HAP-1 (cell line): ENCODE measurements at regions not wholly inside any gene's neighbourhood (a gene's known extent, or its start where the extent isn't known, plus 50 kb on each side); places are given as distances from the start of the nearest gene placed in this dataset.

Experiments
- DNase-seq, 2 experiments: peaks; one replicate each; pipeline ENCODE4 v3.0.0-alpha.2; 2016 to 2020; ENCODE audit warnings: low spot score in 2 of 2
- H3K27me3 ChIP-seq: fragments of 250-450 bp; sonication (Bioruptor Pico); 2 replicates; pipeline ENCODE4 v1.5.1; 2020; ENCODE audit warnings: low read depth, mild to moderate bottlenecking, moderate library complexity
- H3K36me3 ChIP-seq: fragments of 250-450 bp; sonication (Bioruptor Pico); replicated peaks from 2 replicates; pipeline ENCODE4 v1.5.1; 2020; ENCODE audit warnings: mild to moderate bottlenecking
- H3K4me1 ChIP-seq: fragments of 250-450 bp; sonication (Bioruptor Pico); 2 replicates; pipeline ENCODE4 v1.5.1; 2020; ENCODE audit warnings: mild to moderate bottlenecking
- H3K4me3 ChIP-seq: fragments of 250-450 bp; sonication (Bioruptor Pico); 2 replicates; pipeline ENCODE4 v1.5.1; 2020; ENCODE audit warnings: mild to moderate bottlenecking, moderate library complexity
- H3K9me3 ChIP-seq: fragments of 250-450 bp; sonication (Bioruptor Pico); 2 replicates; pipeline ENCODE4 v1.5.1; 2020; ENCODE audit warnings: mild to moderate bottlenecking, moderate library complexity
- in situ Hi-C: fragments of 300-500 bp; cut with MboI; formaldehyde crosslinking; loops from 3 replicates; pipeline ENCODE4 v1.14.3; 2020; ENCODE audit warnings: low sequenced_read_pairs, inconsistent platforms, mixed read lengths

GRCh38 chr18:33983126-33983525 lies 241.6 kb downstream of the NOL4 start:
- Histone ChIP-seq H3K9me3 (no peaks in the 10 kb centered on the region), H3K4me1 (no peaks in the 10 kb centered on the region), H3K27me3 (no peaks in the 10 kb centered on the region), H3K4me3 (no peak overlapping the region), H3K36me3 (no peaks in the 10 kb centered on the region)
- DNase-seq: no peak
- in situ Hi-C loops: no loop called here

- in situ Hi-C loops: no loop called here
- H3K4me3 ChIP-seq: no peak overlapping the region
- no peak for DNase-seq
Measured at GRCh38 chr18:33960417-33960816, 264.3 kb downstream of the NOL4 start.

GRCh38 chr18:33959609-33960008 lies 265.1 kb downstream of the NOL4 start:
- in situ Hi-C loops: no loop called here
- Histone ChIP-seq H3K27me3 (no peaks in the 10 kb centered on the region), H3K36me3 (no peaks in the 10 kb centered on the region), H3K4me3 (no peak overlapping the region), H3K9me3 (no peaks in the 10 kb centered on the region), H3K4me1 (no peaks in the 10 kb centered on the region)
- DNase-seq: no peak

More at GRCh38 chr18:33960417-33960816, 264.3 kb downstream of the NOL4 start:
- no peaks in the 10 kb centered on the region for H3K27me3 ChIP-seq
- H3K36me3 ChIP-seq: no peaks in the 10 kb centered on the region
- H3K9me3 ChIP-seq: no peaks in the 10 kb centered on the region
- H3K4me1 ChIP-seq: no peaks in the 10 kb centered on the region

GRCh38 chr18:33957707-33958106 lies 267.0 kb downstream of the NOL4 start:
- no peak overlapping the region for H3K4me3 ChIP-seq
- in situ Hi-C loops: no loop called here
- H3K4me1 ChIP-seq: no peaks in the 10 kb centered on the region
- H3K27me3 ChIP-seq: no peaks in the 10 kb centered on the region
- no peaks in the 10 kb centered on the region for H3K36me3 ChIP-seq
- H3K9me3 ChIP-seq: no peaks in the 10 kb centered on the region
- DNase-seq: peak in 1 of 2 experiments; percentile 32

GRCh38 chr18:33951031-33951430 lies 273.7 kb downstream of the NOL4 start:
- Histone ChIP-seq H3K9me3 (no peaks in the 10 kb centered on the region), H3K27me3 (no peaks in the 10 kb centered on the region), H3K36me3 (no peaks in the 10 kb centered on the region), H3K4me3 (no peak overlapping the region), H3K4me1 (no peaks in the 10 kb centered on the region)
- no peak for DNase-seq
- in situ Hi-C loops: no loop called here

- Histone ChIP-seq H3K4me1 (no peaks in the 10 kb centered on the region), H3K27me3 (no peaks in the 10 kb centered on the region), H3K9me3 (no peaks in the 10 kb centered on the region), H3K36me3 (no peaks in the 10 kb centered on the region), H3K4me3 (no peak overlapping the region)
- in situ Hi-C loops: no loop called here
- no peak for DNase-seq
Measured at GRCh38 chr18:33946336-33946735, 278.4 kb downstream of the NOL4 start.

GRCh38 chr18:33944493-33944892 lies 280.2 kb downstream of the NOL4 start:
- Histone ChIP-seq H3K27me3 (no peaks in the 10 kb centered on the region), H3K4me1 (no peaks in the 10 kb centered on the region), H3K4me3 (no peak overlapping the region), H3K36me3 (no peaks in the 10 kb centered on the region), H3K9me3 (no peaks in the 10 kb centered on the region)
- DNase-seq: no peak
- in situ Hi-C loops: no loop called here

- DNase-seq: no peak
- no peak overlapping the region for H3K4me3 ChIP-seq
- H3K27me3 ChIP-seq: peaks cover 3% of the 10 kb centered on the region; the same call in 1 of the 2 replicates
- H3K36me3 ChIP-seq: no peaks in the 10 kb centered on the region
- in situ Hi-C loops: no loop called here
- no peaks in the 10 kb centered on the region for H3K9me3 ChIP-seq
- H3K4me1 ChIP-seq: no peaks in the 10 kb centered on the region
Measured at GRCh38 chr18:33937270-33937816, 287.4 kb downstream of the NOL4 start.

- DNase-seq: no peak
- H3K4me3 ChIP-seq: no peak overlapping the region
- H3K9me3 ChIP-seq: no peaks in the 10 kb centered on the region
- peaks cover 3% of the 10 kb centered on the region; the same call in 1 of the 2 replicates for H3K27me3 ChIP-seq
- no peaks in the 10 kb centered on the region for H3K4me1 ChIP-seq
- in situ Hi-C loops: no loop called here
- no peaks in the 10 kb centered on the region for H3K36me3 ChIP-seq
Measured at GRCh38 chr18:33934258-33934657, 290.5 kb downstream of the NOL4 start.

GRCh38 chr18:33928231-33928630 lies 296.5 kb downstream of the NOL4 start:
- Histone ChIP-seq H3K36me3 (no peaks in the 10 kb centered on the region), H3K4me3 (no peak overlapping the region), H3K4me1 (no peaks in the 10 kb centered on the region), H3K9me3 (no peaks in the 10 kb centered on the region), H3K27me3 (peaks cover 3% of the 10 kb centered on the region; the same call in 1 of the 2 replicates)
- in situ Hi-C loops: no loop called here
- DNase-seq: no peak

- Histone ChIP-seq H3K36me3 (no peaks in the 10 kb centered on the region), H3K27me3 (no peaks in the 10 kb centered on the region), H3K9me3 (no peaks in the 10 kb centered on the region), H3K4me3 (no peak overlapping the region), H3K4me1 (no peaks in the 10 kb centered on the region)
- in situ Hi-C loops: no loop called here
- no peak for DNase-seq
Measured at GRCh38 chr18:33924576-33924975, 300.1 kb downstream of the NOL4 start.

GRCh38 chr18:33923980-33924379 lies 300.7 kb downstream of the NOL4 start:
- no peaks in the 10 kb centered on the region for H3K9me3 ChIP-seq
- no peaks in the 10 kb centered on the region for H3K4me1 ChIP-seq
- no peak for DNase-seq
- in situ Hi-C loops: no loop called here
- H3K36me3 ChIP-seq: no peaks in the 10 kb centered on the region
- H3K27me3 ChIP-seq: no peaks in the 10 kb centered on the region
- no peak overlapping the region for H3K4me3 ChIP-seq

- H3K9me3 ChIP-seq: no peaks in the 10 kb centered on the region
- no peaks in the 10 kb centered on the region for H3K27me3 ChIP-seq
- in situ Hi-C loops: no loop called here
- no peak overlapping the region for H3K4me3 ChIP-seq
- DNase-seq: no peak
- no peaks in the 10 kb centered on the region for H3K36me3 ChIP-seq
- H3K4me1 ChIP-seq: no peaks in the 10 kb centered on the region
Measured at GRCh38 chr18:33918571-33918970, 306.1 kb downstream of the NOL4 start.

GRCh38 chr18:33916200-33916599 lies 308.5 kb downstream of the NOL4 start:
- H3K27me3 ChIP-seq: no peaks in the 10 kb centered on the region
- in situ Hi-C loops: no loop called here
- H3K9me3 ChIP-seq: no peaks in the 10 kb centered on the region
- H3K4me3 ChIP-seq: no peak overlapping the region
- DNase-seq: no peak
- H3K36me3 ChIP-seq: no peaks in the 10 kb centered on the region
- no peaks in the 10 kb centered on the region for H3K4me1 ChIP-seq

GRCh38 chr18:33914399-33914798 lies 310.3 kb downstream of the NOL4 start:
- no peak for DNase-seq
- in situ Hi-C loops: no loop called here
- no peaks in the 10 kb centered on the region for H3K36me3 ChIP-seq
- H3K9me3 ChIP-seq: no peaks in the 10 kb centered on the region
- no peak overlapping the region for H3K4me3 ChIP-seq
- no peaks in the 10 kb centered on the region for H3K27me3 ChIP-seq
- no peaks in the 10 kb centered on the region for H3K4me1 ChIP-seq
